DMS153 treated with DMSO at 0.1 percent for 48 hours (cell line): ENCODE measurements at regions not wholly inside any gene's neighbourhood (a gene's known extent, or its start where the extent isn't known, plus 50 kb on each side); places are given as distances from the start of the nearest gene placed in this dataset.
"Not testable (repeated sequence)": the region's sequence is repeated elsewhere in the genome, so short reads cannot be mapped to it uniquely, and the experiment has no call there.

Experiments used
- DNase-seq: peaks from one replicate; lab custom pipeline; 2025; ENCODE audit not compliant: unreplicated experiment; lab: John Stamatoyannopoulos, UW

GRCh38 chr14:45867046-45867894 is 614.3 kb upstream of the MIS18BP1 start:
- no peak for DNase-seq

- peak; percentile 33 for DNase-seq
Measured at GRCh38 chr14:45838597-45838996, 585.6 kb upstream of the MIS18BP1 start.

- no peak for DNase-seq
Measured at GRCh38 chr14:45819107-45819506, 566.1 kb upstream of the MIS18BP1 start.

GRCh38 chr14:45811155-45811554 is 558.2 kb upstream of the MIS18BP1 start:
- DNase-seq: no peak

- DNase-seq: peak; percentile 7
Measured at GRCh38 chr14:45810152-45810872, 557.3 kb upstream of the MIS18BP1 start.

- no peak for DNase-seq
Measured at GRCh38 chr14:45807178-45807899, 554.3 kb upstream of the MIS18BP1 start.

GRCh38 chr14:45799511-45799910 is 546.5 kb upstream of the MIS18BP1 start:
- no peak for DNase-seq

- DNase-seq: no peak
Measured at GRCh38 chr14:45798659-45799058, 545.7 kb upstream of the MIS18BP1 start.

GRCh38 chr14:45796006-45796405 is 543.0 kb upstream of the MIS18BP1 start:
- DNase-seq: not testable (repeated sequence)

- no peak for DNase-seq
Measured at GRCh38 chr14:45793081-45793480, 540.1 kb upstream of the MIS18BP1 start.

- no peak for DNase-seq
Measured at GRCh38 chr14:45790293-45790692, 537.3 kb upstream of the MIS18BP1 start.

- DNase-seq: no peak
Measured at GRCh38 chr14:45787167-45787566, 534.2 kb upstream of the MIS18BP1 start.

GRCh38 chr14:45786266-45786665 is 533.3 kb upstream of the MIS18BP1 start:
- no peak for DNase-seq

GRCh38 chr14:45785240-45785639 is 532.2 kb upstream of the MIS18BP1 start:
- no peak for DNase-seq

- no peak for DNase-seq
Measured at GRCh38 chr14:45766247-45766646, 513.2 kb upstream of the MIS18BP1 start.

- DNase-seq: no peak
Measured at GRCh38 chr14:45757655-45758054, 504.7 kb upstream of the MIS18BP1 start.

- not testable (repeated sequence) for DNase-seq
Measured at GRCh38 chr14:45756412-45756811, 503.4 kb upstream of the MIS18BP1 start.

GRCh38 chr14:45743884-45744283 is 490.9 kb upstream of the MIS18BP1 start:
- no peak for DNase-seq

- DNase-seq: no peak
Measured at GRCh38 chr14:45742187-45742586, 489.2 kb upstream of the MIS18BP1 start.

- no peak for DNase-seq
Measured at GRCh38 chr14:45728434-45729225, 475.6 kb upstream of the MIS18BP1 start.

- no peak for DNase-seq
Measured at GRCh38 chr14:45727133-45727532, 474.1 kb upstream of the MIS18BP1 start.
